H1 (cell line): ENCODE measurements at regions not wholly inside any gene's neighbourhood (a gene's known extent, or its start where the extent isn't known, plus 50 kb on each side); places are given as distances from the start of the nearest gene placed in this dataset.

Experiments
- CTCF ChIA-PET: fragments of 300-600 bp; sonication (Branson Sonifier 250); formaldehyde crosslinking; loops from one replicate; lab custom pipeline; 2021; ENCODE audit not compliant: partially characterized antibody; lab: Charles Lee
- POLR2A ChIA-PET: fragments of 300-600 bp; sonication (Branson Sonifier 250); formaldehyde crosslinking; loops from one replicate; lab custom pipeline; 2021; ENCODE audit warnings: inconsistent platforms; ENCODE audit not compliant: partially characterized antibody; lab: Charles Lee
- DNase-seq, 2 experiments: peaks; one replicate each; pipeline versions ENCODE4 v3.0.0 to v3.0.0-alpha.2; 2010 to 2022; ENCODE audit warnings: low spot score in 2 of 2, low read depth in 1 of 2, mixed read lengths in 1 of 2
- FAIRE-seq: peaks from 2 replicates; lab custom pipeline; 2011; peaks lifted over from hg19 to GRCh38; lab: Jason Lieb, UNC
- H2AFZ ChIP-seq: 2 replicates; pipeline ENCODE4 v1.8.1; 2012; ENCODE audit warnings: low read length, inconsistent platforms
- H2AK5ac ChIP-seq: 2 replicates; pipeline ENCODE4 v1.6.1; 2013; ENCODE audit warnings: low read depth, low read length
- H2BK120ac ChIP-seq: replicated peaks from 2 replicates; pipeline ENCODE3; 2013; ENCODE audit warnings: low read depth, low read length, inconsistent platforms
- H2BK12ac ChIP-seq: 2 replicates; pipeline ENCODE4 v1.6.1; 2013; ENCODE audit warnings: low read depth, low read length
- H2BK15ac ChIP-seq: 2 replicates; pipeline ENCODE4 v1.6.1; 2013; ENCODE audit warnings: low read length
- H2BK20ac ChIP-seq: 2 replicates; pipeline ENCODE4 v1.6.1; 2013; ENCODE audit warnings: low read length
- H2BK5ac ChIP-seq: 2 replicates; pipeline ENCODE4 v1.6.1; 2013; ENCODE audit warnings: low read depth, low read length
- H3K14ac ChIP-seq: 2 replicates; pipeline ENCODE4 v1.6.1; 2013; ENCODE audit warnings: inconsistent platforms; ENCODE audit not compliant: insufficient read length
- H3K18ac ChIP-seq: 2 replicates; pipeline ENCODE4 v1.6.1; 2013; ENCODE audit warnings: low read length; ENCODE audit errors: extremely low read depth
- H3K23ac ChIP-seq: 2 replicates; pipeline ENCODE4 v1.6.1; 2013; ENCODE audit warnings: inconsistent platforms; ENCODE audit not compliant: insufficient read length
- H3K23me2 ChIP-seq: 2 replicates; pipeline ENCODE4 v1.6.1; 2013; ENCODE audit warnings: low read depth, low read length
- H3K27ac ChIP-seq: 2 replicates; pipeline ENCODE4 v1.6.1; 2011; ENCODE audit warnings: low read depth, low read length, inconsistent platforms
- H3K27me3 ChIP-seq, 4 experiments: replicated peaks in 1 of 4; 1 replicate in 1 of 4; 2 replicates in 3 of 4; pipeline versions ENCODE4 v1.6.1 to v1.8.1; 2011 to 2013; ENCODE audit warnings: low read length in 3 of 4, mild to moderate bottlenecking in 3 of 4, inconsistent platforms in 2 of 4, mixed read lengths in 2 of 4, moderate library complexity in 1 of 4; ENCODE audit not compliant: control insufficient read depth in 3 of 4, insufficient read depth in 3 of 4; ENCODE audit errors: extremely low read depth in 1 of 4
- H3K36me3 ChIP-seq, 4 experiments: 2 replicates each; pipeline versions ENCODE4 v1.6.1 to v1.8.1; 2011 to 2013; ENCODE audit warnings: mild to moderate bottlenecking in 4 of 4, low read length in 3 of 4, moderate library complexity in 2 of 4, control low read depth in 1 of 4, inconsistent platforms in 1 of 4; ENCODE audit not compliant: insufficient read depth in 4 of 4, control insufficient read depth in 2 of 4
- H3K4ac ChIP-seq: replicated peaks from 2 replicates; pipeline ENCODE3; 2013; ENCODE audit warnings: low read length, low read depth, mixed read lengths, inconsistent platforms; ENCODE audit not compliant: insufficient read length
- H3K4me1 ChIP-seq, 4 experiments: replicated peaks in 1 of 4; 1 replicate in 1 of 4; 2 replicates in 3 of 4; pipeline versions ENCODE4 v1.6.1 to v1.8.1; 2011 to 2013; ENCODE audit warnings: low read length in 3 of 4, inconsistent platforms in 2 of 4, mixed read lengths in 1 of 4; ENCODE audit not compliant: insufficient read depth in 4 of 4, control insufficient read depth in 3 of 4
- H3K4me2 ChIP-seq, 2 experiments: 2 replicates each; pipeline versions ENCODE4 v1.6.1 to v1.8.1; 2011 to 2013; ENCODE audit warnings: low read depth in 2 of 2, low read length in 2 of 2, control low read depth in 1 of 2, inconsistent platforms in 1 of 2, mild to moderate bottlenecking in 1 of 2; ENCODE audit not compliant: insufficient read depth in 1 of 2
- H3K4me3 ChIP-seq, 4 experiments: fragments of 200-600, 300-600 bp in 1 of 4; sonication (generic), shearing (Covaris generic), sonication (Bioruptor Twin) in 1 of 4; 2 replicates each; pipeline versions ENCODE4 v1.5.1 to v1.8.1; 2011 to 2016; ENCODE audit warnings: low read length in 4 of 4, low read depth in 3 of 4, control low read depth in 2 of 4, inconsistent platforms in 2 of 4, mild to moderate bottlenecking in 2 of 4, mixed read lengths in 1 of 4, moderate library complexity in 1 of 4; ENCODE audit not compliant: insufficient read depth in 2 of 4; ENCODE audit errors: extremely low read depth in 1 of 4
- H3K56ac ChIP-seq: replicated peaks from 2 replicates; pipeline ENCODE3; 2013; ENCODE audit warnings: low read depth, mild to moderate bottlenecking, mixed read lengths, low read length, inconsistent platforms; ENCODE audit not compliant: insufficient read length
- H3K79me1 ChIP-seq: 2 replicates; pipeline ENCODE4 v1.6.1; 2013; ENCODE audit warnings: low read depth, low read length, control low read depth
- H3K79me2 ChIP-seq, 2 experiments: 2 replicates each; pipeline versions ENCODE4 v1.6.1 to v1.8.1; 2012 to 2013; ENCODE audit warnings: low read length in 2 of 2, mild to moderate bottlenecking in 2 of 2, inconsistent platforms in 1 of 2; ENCODE audit not compliant: insufficient read depth in 2 of 2, control insufficient read depth in 1 of 2
- H3K9ac ChIP-seq, 4 experiments: replicated peaks in 1 of 4; 1 replicate in 1 of 4; 2 replicates in 3 of 4; pipeline versions ENCODE4 v1.6.1 to v1.8.1; 2011 to 2013; ENCODE audit warnings: low read depth in 3 of 4, low read length in 3 of 4, control low read depth in 2 of 4, mild to moderate bottlenecking in 2 of 4, moderate library complexity in 2 of 4, inconsistent platforms in 1 of 4; ENCODE audit errors: extremely low read depth in 1 of 4
- H3K9me3 ChIP-seq, 2 experiments: 2 replicates each; pipeline versions ENCODE4 v1.6.1 to v1.8.1; 2012 to 2013; ENCODE audit warnings: mild to moderate bottlenecking in 2 of 2, moderate library complexity in 2 of 2, control low read depth in 1 of 2, inconsistent platforms in 1 of 2, low read depth in 1 of 2, low read length in 1 of 2, mixed read lengths in 1 of 2; ENCODE audit not compliant: insufficient read depth in 2 of 2
- H4K20me1 ChIP-seq, 2 experiments: replicated peaks in 1 of 2; 2 replicates each; pipeline versions ENCODE3 to v1.8.1; 2011 to 2013; ENCODE audit warnings: inconsistent platforms in 2 of 2, low read length in 2 of 2, mild to moderate bottlenecking in 1 of 2; ENCODE audit not compliant: insufficient read depth in 2 of 2, control insufficient read depth in 1 of 2
- H4K5ac ChIP-seq: 2 replicates; pipeline ENCODE4 v1.6.1; 2013; ENCODE audit warnings: low read length, low read depth, mixed read lengths, inconsistent platforms; ENCODE audit not compliant: insufficient read length
- H4K8ac ChIP-seq: 2 replicates; pipeline ENCODE4 v1.8.0; 2013; ENCODE audit warnings: mild to moderate bottlenecking, moderate library complexity, low read length, inconsistent platforms; ENCODE audit not compliant: insufficient read depth; ENCODE audit errors: extremely low read depth
- H4K91ac ChIP-seq: replicated peaks from 2 replicates; pipeline ENCODE3; 2013; ENCODE audit warnings: low read length, mixed read lengths, inconsistent platforms; ENCODE audit not compliant: insufficient read length
- EZH2 ChIP-seq: fragments of 200-600 bp; sonication (generic); IDR thresholded peaks from 2 replicates; pipeline ENCODE4 v1.7.1; 2012; ENCODE audit warnings: low read depth, mild to moderate bottlenecking, moderate library complexity, low read length, inconsistent platforms; ENCODE audit not compliant: severe bottlenecking
- FOSL1 ChIP-seq: IDR thresholded peaks from 2 replicates; pipeline ENCODE4 v1.6.1; 2011; ENCODE audit warnings: mild to moderate bottlenecking, low read depth, low read length, moderate library complexity; ENCODE audit not compliant: insufficient read depth
- GABPA ChIP-seq: IDR thresholded peaks from 2 replicates; pipeline ENCODE4 v1.6.1; 2011; ENCODE audit warnings: mild to moderate bottlenecking, low read length, moderate library complexity, borderline replicate concordance; ENCODE audit not compliant: insufficient read depth
- HDAC2 ChIP-seq, 2 experiments: fragments of 300-600 bp in 1 of 2; sonication (generic) in 1 of 2; IDR thresholded peaks; 2 replicates each; pipeline ENCODE4 v1.6.1; 2011 to 2012; ENCODE audit warnings: low read depth in 2 of 2, low read length in 2 of 2, mild to moderate bottlenecking in 2 of 2, moderate library complexity in 2 of 2, borderline replicate concordance in 1 of 2, inconsistent platforms in 1 of 2
- MAFK ChIP-seq: IDR thresholded peaks from 2 replicates; pipeline ENCODE4 v1.6.1; 2012; ENCODE audit warnings: low read depth, mild to moderate bottlenecking, improper control_type of control experiment, low read length
- POLR2AphosphoS5 ChIP-seq: IDR thresholded peaks from 2 replicates; pipeline ENCODE4 v1.6.1; 2011; ENCODE audit warnings: low read depth, low read length
- SRF ChIP-seq: IDR thresholded peaks from 2 replicates; pipeline ENCODE4 v1.6.1; 2011; ENCODE audit warnings: mild to moderate bottlenecking, low read depth, low read length, moderate library complexity
- TAF1 ChIP-seq: IDR thresholded peaks from 2 replicates; pipeline ENCODE4 v1.6.1; 2011; ENCODE audit warnings: mild to moderate bottlenecking, low read depth, low read length
- WGBS, 2 experiments: shearing (Covaris generic) in 1 of 2; methylation state at CpG; one replicate each; pipeline versions ENCODE4 v1.1.6 to v1.1.7; 2013 to 2015; ENCODE audit warnings: low lambda C conversion rate in 2 of 2, mixed read lengths in 2 of 2, inconsistent platforms in 1 of 2, low coverage in 1 of 2, missing lambda C conversion rate in 1 of 2; ENCODE audit not compliant: insufficient replicate concordance in 2 of 2, insufficient coverage in 1 of 2, insufficient read length in 1 of 2; ENCODE audit errors: extremely low coverage in 1 of 2, missing lambda C conversion rate in 1 of 2; 5-methylcytosine and 5-hydroxymethylcytosine counted together

- H2BK12ac ChIP-seq, result no peak overlapping the region
- H2AK5ac ChIP-seq, result no peak overlapping the region
- H3K9me3 ChIP-seq, result peaks cover 10 to 20% of the 10 kb centered on the region in 2 experiments
- no peak overlapping the region for H3K18ac ChIP-seq
- WGBS, 2 experiments, result 88% methylated on average over 7 of the region's 7 CpGs; no CpG with 5 or more reads in 1 of the 2 experiments
- no peak overlapping the region for H3K9ac ChIP-seq
- no peak overlapping the region for H2BK15ac ChIP-seq
- H4K5ac ChIP-seq, result no peak overlapping the region
- FAIRE-seq, result no peak
- no peak overlapping the region for H2BK120ac ChIP-seq
- no peak overlapping the region for H3K23ac ChIP-seq
- no peak overlapping the region for H3K4me3 ChIP-seq
- no peak for DNase-seq
- H3K56ac ChIP-seq, result no peak overlapping the region
- H3K23me2 ChIP-seq, result no peaks in the 10 kb centered on the region
- H3K36me3 ChIP-seq, result no peaks in the 10 kb centered on the region
- POLR2A ChIA-PET, result no interaction called here
- no peaks in the 10 kb centered on the region for H3K27me3 ChIP-seq
- H3K14ac ChIP-seq, result no peak overlapping the region
- no peak overlapping the region for H3K27ac ChIP-seq
- H2BK5ac ChIP-seq, result no peak overlapping the region
- no peaks in the 10 kb centered on the region for H3K79me2 ChIP-seq
- no peak overlapping the region for H3K4ac ChIP-seq
- CTCF ChIA-PET, result interaction anchor here (0.9 kb wide), 1 partner anchor 104 kb away, joined by 3 read pairs; no protein-coding TSS in a partner anchor
- H2AFZ ChIP-seq, result no peak overlapping the region
- H3K79me1 ChIP-seq, result no peaks in the 10 kb centered on the region
- H4K8ac ChIP-seq, result no peak overlapping the region
- H3K4me1 ChIP-seq, result no peaks in the 10 kb centered on the region
- no peak overlapping the region for H2BK20ac ChIP-seq
- no peak overlapping the region for H3K4me2 ChIP-seq
- no peak overlapping the region for H4K91ac ChIP-seq
- H4K20me1 ChIP-seq, result no peaks in the 10 kb centered on the region
- no peak for TF ChIP-seq FOSL1
- no peak for TF ChIP-seq SRF
- no peak for TF ChIP-seq EZH2
- no peak for TF ChIP-seq GABPA
- no peak for TF ChIP-seq HDAC2 (IDR thresholded peaks at IDR 0.05; ENCODE audit: borderline replicate concordance in 1 of 2, low read depth in 2 of 2, low read length in 2 of 2)
- TF ChIP-seq POLR2AphosphoS5, result no peak
- TF ChIP-seq MAFK, result no peak
- no peak for TF ChIP-seq TAF1
These were observed 243.3 kb upstream of the COL8A1 start for GRCh38 chr3:99394831-99395778.
